Mucosa of descending colon (tissue), 3 donors: ENCODE measurements at regions not wholly inside any gene's neighbourhood (a gene's known extent, or its start where the extent isn't known, plus 50 kb on each side); places are given as distances from the start of the nearest gene placed in this dataset.

Experiments
- ATAC-seq: fragments of 200-7000 bp; cut with Tn5 transposase; one replicate; pipeline ENCODE4 v1.9.1; 2020; ENCODE audit warnings: mild to moderate bottlenecking, moderate library complexity
- DNase-seq, 3 donors: peaks; one replicate each; pipeline ENCODE4 v3.0.0-alpha.2; 2020
- H3K36me3 ChIP-seq: fragments of 200-600 bp; one replicate; pipeline ENCODE4 v1.8.0; 2021; ENCODE audit warnings: low read depth, mild to moderate bottlenecking
- H3K4me1 ChIP-seq: fragments of 200-600 bp; one replicate; pipeline ENCODE4 v1.8.0; 2021; ENCODE audit warnings: low read depth, mild to moderate bottlenecking
- H3K4me3 ChIP-seq: fragments of 200-600 bp; one replicate; pipeline ENCODE4 v1.8.0; 2021; ENCODE audit warnings: mild to moderate bottlenecking
- H3K9me3 ChIP-seq: fragments of 200-600 bp; one replicate; pipeline ENCODE4 v1.8.0; 2021; ENCODE audit warnings: mild to moderate bottlenecking
- intact Hi-C, 2 donors: fragments of 100-400 bp; cut with DNase I in 1 of 2; cut with micrococcal nuclease in 1 of 2; formaldehyde crosslinking; loops; one replicate each; pipeline versions ENCODE4 v1.11.0 to v1.11.1; 2022; cut with DNase I, micrococcal nuclease
- TF ChIP-seq, protein P1 (sequence below): fragments of 200-600 bp; IDR thresholded peaks from one replicate; pipeline ENCODE4 v1.8.0; 2022; ENCODE audit warnings: antibody characterized with exemption, mild to moderate bottlenecking
- donor health status: DM: no; HTN: no; CAD: no; lungs with moderate emphysema.
- donor health status: DM: no; HTN: no; CAD: no.
- donor health status: DM: no; HTN: yes; CAD: no.

DNA sequence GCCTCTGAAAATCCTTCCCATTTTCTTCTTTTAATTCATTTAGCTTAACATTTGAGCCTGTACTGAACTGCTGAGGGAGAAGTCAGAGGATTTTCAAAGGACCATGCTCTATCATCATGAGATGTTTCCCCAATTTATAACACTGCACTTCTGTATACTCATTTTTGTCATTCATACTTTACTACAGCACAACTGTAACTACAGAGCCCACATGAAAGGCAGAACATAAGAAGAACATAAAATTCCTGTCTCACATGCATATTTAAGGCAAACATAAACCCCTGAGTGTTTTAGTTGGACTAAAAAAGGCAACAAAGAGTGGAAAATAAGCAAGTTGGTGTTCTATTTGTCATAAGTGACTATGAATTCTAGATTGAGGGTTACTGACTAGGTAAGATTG is 237.7 kb upstream of the ARPP21 start:
- Histone ChIP-seq H3K4me3 (no peak overlapping the region), H3K4me1 (no peaks in the 10 kb centered on the region), H3K36me3 (no peaks in the 10 kb centered on the region), H3K9me3 (no peaks in the 10 kb centered on the region)
- ATAC-seq (no peak), DNase-seq (no peak)
- TF ChIP-seq, protein P1, sequence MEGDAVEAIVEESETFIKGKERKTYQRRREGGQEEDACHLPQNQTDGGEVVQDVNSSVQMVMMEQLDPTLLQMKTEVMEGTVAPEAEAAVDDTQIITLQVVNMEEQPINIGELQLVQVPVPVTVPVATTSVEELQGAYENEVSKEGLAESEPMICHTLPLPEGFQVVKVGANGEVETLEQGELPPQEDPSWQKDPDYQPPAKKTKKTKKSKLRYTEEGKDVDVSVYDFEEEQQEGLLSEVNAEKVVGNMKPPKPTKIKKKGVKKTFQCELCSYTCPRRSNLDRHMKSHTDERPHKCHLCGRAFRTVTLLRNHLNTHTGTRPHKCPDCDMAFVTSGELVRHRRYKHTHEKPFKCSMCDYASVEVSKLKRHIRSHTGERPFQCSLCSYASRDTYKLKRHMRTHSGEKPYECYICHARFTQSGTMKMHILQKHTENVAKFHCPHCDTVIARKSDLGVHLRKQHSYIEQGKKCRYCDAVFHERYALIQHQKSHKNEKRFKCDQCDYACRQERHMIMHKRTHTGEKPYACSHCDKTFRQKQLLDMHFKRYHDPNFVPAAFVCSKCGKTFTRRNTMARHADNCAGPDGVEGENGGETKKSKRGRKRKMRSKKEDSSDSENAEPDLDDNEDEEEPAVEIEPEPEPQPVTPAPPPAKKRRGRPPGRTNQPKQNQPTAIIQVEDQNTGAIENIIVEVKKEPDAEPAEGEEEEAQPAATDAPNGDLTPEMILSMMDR: no peak
- intact Hi-C loops: no loop called here

DNA sequence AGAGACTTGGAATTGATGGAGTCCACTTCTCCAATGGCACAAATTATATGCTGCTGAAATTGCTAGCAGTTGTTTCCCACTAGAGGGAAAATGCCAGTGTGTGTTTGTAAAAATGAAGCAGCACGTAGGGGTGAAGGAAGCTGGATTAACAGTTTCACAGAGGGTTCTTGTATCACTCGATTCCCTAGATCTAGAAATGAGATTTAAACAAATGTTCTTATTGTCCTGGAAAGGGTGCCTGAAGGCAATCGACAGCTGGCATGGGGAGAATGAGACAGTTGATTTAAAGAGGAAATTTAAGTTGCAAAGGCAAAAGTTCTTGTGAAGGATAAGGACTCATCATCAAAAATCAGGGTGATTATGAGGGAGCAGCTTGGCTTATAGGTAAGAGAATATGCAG is 234.8 kb upstream of the ARPP21 start:
- ATAC-seq: no peak
- no peak overlapping the region for H3K4me3 ChIP-seq
- TF ChIP-seq, protein P1: no peak
- DNase-seq: no peak
- intact Hi-C loops: no loop called here
- no peaks in the 10 kb centered on the region for H3K4me1 ChIP-seq
- H3K9me3 ChIP-seq: no peaks in the 10 kb centered on the region
- H3K36me3 ChIP-seq: no peaks in the 10 kb centered on the region

DNA sequence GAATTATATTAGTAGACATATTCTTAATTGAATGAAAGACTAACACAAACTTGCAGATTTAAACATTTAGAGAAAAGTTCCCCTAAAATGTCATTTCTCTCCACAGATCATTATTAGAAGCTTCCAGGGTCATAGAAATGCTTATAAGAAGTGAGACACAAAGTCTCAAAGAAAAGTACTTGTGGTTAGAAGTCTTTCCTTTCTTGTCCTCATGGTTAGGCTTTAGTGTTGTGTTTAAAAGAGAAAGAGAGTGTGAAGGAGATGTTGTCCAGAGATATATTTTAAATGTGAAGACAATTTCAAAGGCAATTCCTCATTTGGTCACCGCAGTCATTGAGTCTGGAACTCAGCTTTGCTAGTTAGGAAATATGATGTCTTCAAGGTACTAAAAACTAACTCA is 230.4 kb upstream of the ARPP21 start:
- intact Hi-C loops: no loop called here
- Histone ChIP-seq H3K4me1 (no peaks in the 10 kb centered on the region), H3K4me3 (no peak overlapping the region), H3K36me3 (no peaks in the 10 kb centered on the region), H3K9me3 (no peaks in the 10 kb centered on the region)
- DNase-seq (no peak), ATAC-seq (no peak)
- TF ChIP-seq, protein P1: no peak

DNA sequence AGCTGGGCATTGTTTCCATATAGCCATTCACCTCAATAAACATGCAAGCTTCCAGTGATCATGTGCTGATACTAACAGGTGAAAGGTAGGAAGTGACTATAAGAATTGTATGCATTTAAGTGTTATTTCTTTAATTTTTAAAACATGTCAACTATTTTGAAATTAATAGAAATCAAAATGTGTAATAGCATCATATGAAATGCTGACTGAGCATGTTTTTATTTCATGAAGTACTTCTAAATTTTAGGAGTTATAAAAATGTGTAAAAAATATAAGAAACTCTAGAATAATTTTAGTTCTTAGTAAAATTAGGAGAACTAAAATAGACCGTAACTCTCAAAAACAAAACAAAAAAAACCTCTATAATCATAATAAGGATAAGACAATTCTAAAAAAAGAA is 229.3 kb upstream of the ARPP21 start:
- DNase-seq: no peak
- ATAC-seq: no peak
- H3K36me3 ChIP-seq: no peaks in the 10 kb centered on the region
- no peak overlapping the region for H3K4me3 ChIP-seq
- no peaks in the 10 kb centered on the region for H3K4me1 ChIP-seq
- intact Hi-C loops: no loop called here
- TF ChIP-seq, protein P1: no peak
- H3K9me3 ChIP-seq: no peaks in the 10 kb centered on the region

DNA sequence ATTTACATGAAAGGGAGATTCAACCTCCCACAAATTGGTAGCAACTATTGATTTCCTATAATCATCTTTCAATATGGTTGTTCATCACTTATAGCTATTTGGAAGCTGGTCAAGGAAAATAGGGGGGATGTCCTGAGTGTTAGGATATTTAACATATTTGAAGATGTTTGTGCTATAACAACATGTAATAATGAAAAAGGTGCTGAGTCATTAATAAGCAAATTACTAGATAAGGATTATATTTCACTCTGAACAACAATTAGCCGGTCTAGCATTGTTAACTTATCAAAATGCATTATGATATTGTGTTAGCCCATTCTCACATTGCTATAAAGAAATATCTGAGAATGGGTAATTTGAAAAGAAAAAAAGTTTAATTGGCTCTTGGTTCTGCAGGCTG is 225.8 kb upstream of the ARPP21 start:
- Histone ChIP-seq H3K4me1 (no peaks in the 10 kb centered on the region), H3K9me3 (no peaks in the 10 kb centered on the region), H3K36me3 (no peaks in the 10 kb centered on the region), H3K4me3 (no peak overlapping the region)
- ATAC-seq: no peak
- intact Hi-C loops: no loop called here
- DNase-seq: no peak
- TF ChIP-seq, protein P1: no peak

DNA sequence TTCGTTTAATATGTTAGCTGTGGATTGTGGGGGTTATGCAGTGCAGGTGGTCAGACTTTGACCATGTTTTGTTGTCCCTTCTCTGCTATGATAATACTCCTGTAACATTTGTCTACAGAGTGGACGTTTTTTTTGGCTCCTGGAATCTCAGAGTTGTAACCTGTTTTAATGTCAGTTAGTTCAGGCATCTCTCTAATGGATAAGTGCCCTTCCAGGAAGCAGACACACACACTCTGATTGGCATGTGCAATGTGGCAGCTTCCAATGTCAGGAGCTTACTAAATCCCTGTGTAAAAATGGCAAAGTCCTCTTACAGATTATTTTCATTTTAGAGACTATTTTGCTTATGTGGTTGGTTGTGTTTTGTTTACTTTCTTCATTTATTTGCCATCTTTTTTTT is 222.2 kb upstream of the ARPP21 start:
- no peaks in the 10 kb centered on the region for H3K4me1 ChIP-seq
- intact Hi-C loops: no loop called here
- no peaks in the 10 kb centered on the region for H3K9me3 ChIP-seq
- TF ChIP-seq, protein P1: no peak
- no peak overlapping the region for H3K4me3 ChIP-seq
- DNase-seq: no peak
- no peaks in the 10 kb centered on the region for H3K36me3 ChIP-seq
- no peak for ATAC-seq
